IMR-90 (cell line): ENCODE measurements at regions not wholly inside any gene's neighbourhood (a gene's known extent, or its start where the extent isn't known, plus 50 kb on each side); places are given as distances from the start of the nearest gene placed in this dataset.

Experiments used
- ATAC-seq: fragments of 200-7000 bp; cut with Tn5 transposase; 2 replicates; pipeline ENCODE4 v1.9.1; 2020; ENCODE audit warnings: low read depth, mild to moderate bottlenecking, moderate library complexity
- BruUV-seq: library from RNA; stranded (reverse); fragments of 400-500 nt; replicated peaks from 2 replicates; lab custom pipeline; 2021; lab: Mats Ljungman, UMichigan
- CTCF ChIA-PET: fragments of 300-600 bp; formaldehyde crosslinking; extraction: SDS; loops from one replicate; lab custom pipeline; 2021; ENCODE audit warnings: antibody characterized with exemption; lab: Yijun Ruan, JAX
- POLR2A ChIA-PET: fragments of 300-600 bp; sonication (Branson Sonifier 250); formaldehyde crosslinking; loops from one replicate; lab custom pipeline; 2022; ENCODE audit warnings: antibody characterized with exemption; ENCODE audit not compliant: unreplicated experiment; lab: Charles Lee
- DNase-seq: peaks from one replicate; pipeline ENCODE4 v3.0.0; 2013
- H2AFZ ChIP-seq: replicated peaks from 2 replicates; pipeline ENCODE3; 2013; ENCODE audit warnings: low read length, mild to moderate bottlenecking; ENCODE audit not compliant: poor library complexity
- H2AK5ac ChIP-seq: 2 replicates; pipeline ENCODE4 v1.6.1; 2013; ENCODE audit warnings: low read depth, low read length, inconsistent platforms
- H2AK9ac ChIP-seq: replicated peaks from 2 replicates; pipeline ENCODE3; 2013; ENCODE audit warnings: mild to moderate bottlenecking, low read depth, low read length, moderate library complexity; ENCODE audit not compliant: poor library complexity
- H2BK120ac ChIP-seq: 2 replicates; pipeline ENCODE4 v1.6.1; 2013; ENCODE audit warnings: low read depth, low read length, inconsistent platforms
- H2BK15ac ChIP-seq: 3 replicates; pipeline ENCODE4 v1.6.1; 2013; ENCODE audit warnings: low read depth, low read length, inconsistent platforms
- H2BK20ac ChIP-seq: 2 replicates; pipeline ENCODE4 v1.6.1; 2013; ENCODE audit warnings: low read depth, mild to moderate bottlenecking, inconsistent platforms, low read length, moderate library complexity
- H2BK5ac ChIP-seq: 2 replicates; pipeline ENCODE4 v1.6.1; 2013; ENCODE audit warnings: mild to moderate bottlenecking, low read depth, low read length, inconsistent platforms; ENCODE audit not compliant: poor library complexity, severe bottlenecking
- H3K14ac ChIP-seq: replicated peaks from 2 replicates; pipeline ENCODE4 v1.6.1; 2013; ENCODE audit warnings: low read depth, low read length, inconsistent platforms
- H3K18ac ChIP-seq: 2 replicates; pipeline ENCODE4 v1.6.1; 2013; ENCODE audit warnings: low read depth, low read length, control low read depth
- H3K23ac ChIP-seq: 2 replicates; pipeline ENCODE4 v1.6.1; 2013; ENCODE audit warnings: low read depth, low read length, inconsistent platforms
- H3K27ac ChIP-seq: 2 replicates; pipeline ENCODE4 v1.5.1; 2013; ENCODE audit warnings: mild to moderate bottlenecking, control low read depth, low read length; ENCODE audit not compliant: insufficient read depth
- H3K27me3 ChIP-seq: 2 replicates; pipeline ENCODE4 v1.6.1; 2013; ENCODE audit warnings: low read length; ENCODE audit not compliant: control insufficient read depth, insufficient read depth
- H3K36me3 ChIP-seq: 2 replicates; pipeline ENCODE4 v1.6.1; 2013; ENCODE audit warnings: low read length, mixed read lengths; ENCODE audit not compliant: control insufficient read depth, insufficient read depth
- H3K4ac ChIP-seq: 2 replicates; pipeline ENCODE4 v1.6.1; 2013; ENCODE audit warnings: low read depth, low read length, inconsistent platforms
- H3K4me1 ChIP-seq: 2 replicates; pipeline ENCODE4 v1.6.1; 2013; ENCODE audit warnings: low read length, mixed read lengths; ENCODE audit not compliant: control insufficient read depth, insufficient read depth
- H3K4me2 ChIP-seq: 2 replicates; pipeline ENCODE4 v1.6.1; 2013; ENCODE audit warnings: low read depth, mild to moderate bottlenecking, control low read depth, low read length, moderate library complexity
- H3K4me3 ChIP-seq: 2 replicates; pipeline ENCODE4 v1.5.1; 2013; ENCODE audit warnings: low read depth, mild to moderate bottlenecking, control low read depth, low read length, moderate library complexity; ENCODE audit not compliant: insufficient read depth
- H3K56ac ChIP-seq: 2 replicates; pipeline ENCODE4 v1.6.1; 2013; ENCODE audit warnings: low read length, inconsistent platforms; ENCODE audit not compliant: insufficient read depth; ENCODE audit errors: extremely low read depth
- H3K79me1 ChIP-seq, 2 experiments: 2 replicates each; pipeline ENCODE4 v1.6.1; 2013; ENCODE audit warnings: low read length in 2 of 2, inconsistent platforms in 1 of 2, low read depth in 1 of 2
- H3K9ac ChIP-seq: 2 replicates; pipeline ENCODE4 v1.6.1; 2013; ENCODE audit warnings: low read depth, low read length, control low read depth
- H3K9me1 ChIP-seq: 2 replicates; pipeline ENCODE4 v1.6.1; 2013; ENCODE audit warnings: low read length, inconsistent platforms; ENCODE audit not compliant: insufficient read depth
- H3K9me3 ChIP-seq: 2 replicates; pipeline ENCODE4 v1.6.1; 2013; ENCODE audit warnings: low read length; ENCODE audit not compliant: control insufficient read depth, insufficient read depth
- H4K20me1 ChIP-seq: 2 replicates; pipeline ENCODE4 v1.6.1; 2013; ENCODE audit warnings: low read length, inconsistent platforms; ENCODE audit not compliant: insufficient read depth
- H4K5ac ChIP-seq: 2 replicates; pipeline ENCODE4 v1.6.1; 2013; ENCODE audit warnings: mild to moderate bottlenecking, low read depth, low read length, control low read depth
- H4K8ac ChIP-seq, 2 experiments: 2 replicates each; pipeline ENCODE4 v1.6.1; 2013; ENCODE audit warnings: low read depth in 2 of 2, low read length in 2 of 2, control low read depth in 1 of 2, inconsistent platforms in 1 of 2
- H4K91ac ChIP-seq: 2 replicates; pipeline ENCODE4 v1.6.1; 2013; ENCODE audit warnings: low read depth, low read length, inconsistent platforms; ENCODE audit not compliant: insufficient read depth
- CEBPB ChIP-seq: IDR thresholded peaks from 2 replicates; pipeline ENCODE4 v1.6.1; 2012; ENCODE audit warnings: low read depth, low read length, improper control_type of control experiment
- RAD21 ChIP-seq: IDR thresholded peaks from 2 replicates; pipeline ENCODE4 v1.6.1; 2012; ENCODE audit warnings: low read length, improper control_type of control experiment
- whole genome bisulfite sequencing, 2 experiments: methylation state at CpG; one replicate each; pipeline versions ENCODE4 v1.1.5 to v1.1.7; 2013; ENCODE audit warnings: missing lambda C conversion rate in 2 of 2; ENCODE audit not compliant: insufficient read length in 1 of 2; ENCODE audit errors: extremely low coverage in 2 of 2; 5-methylcytosine and 5-hydroxymethylcytosine counted together
- dilution Hi-C: fragments of 300-500 bp; cut with HindIII; formaldehyde crosslinking; loops from one replicate; pipeline ENCODE4 v1.14.3; 2018; ENCODE audit warnings: low sequenced_read_pairs; ENCODE audit not compliant: unreplicated experiment
- in situ Hi-C: fragments of 300-500 bp; cut with MboI; formaldehyde crosslinking; loops from 3 replicates; pipeline ENCODE4 v1.14.3; 2019; ENCODE audit warnings: low sequenced_read_pairs, inconsistent platforms, mixed read lengths
- intact Hi-C: fragments of 100-400 bp; cut with micrococcal nuclease; formaldehyde crosslinking; loops from 2 replicates; pipeline ENCODE4 v1.10.0; 2022

- no TSS peak for BruUV-seq
- Histone ChIP-seq H2BK120ac (no peak overlapping the region), H3K56ac (no peak overlapping the region), H2BK20ac (no peak overlapping the region), H4K5ac (no peak overlapping the region), H2AK9ac (no peak overlapping the region), H3K23ac (no peak overlapping the region), H3K9me3 (no peaks in the 10 kb centered on the region), H3K4me2 (no peak overlapping the region), H3K9me1 (no peaks in the 10 kb centered on the region), H3K14ac (no peak overlapping the region), H3K18ac (no peak overlapping the region), H4K91ac (no peak overlapping the region), H2BK15ac (no peak overlapping the region), H2BK5ac (no peak overlapping the region), H3K27me3 (no peaks in the 10 kb centered on the region), H2AK5ac (no peak overlapping the region), H3K36me3 (no peaks in the 10 kb centered on the region), H3K4me3 (no peak overlapping the region), H3K79me1 (no peaks in the 10 kb centered on the region), H3K9ac (no peak overlapping the region), H2AFZ (no peak overlapping the region), H3K4me1 (no peaks in the 10 kb centered on the region), H4K20me1 (no peaks in the 10 kb centered on the region), H3K4ac (no peak overlapping the region), H3K27ac (no peak overlapping the region), H4K8ac (no peak overlapping the region)
- no peak for ATAC-seq
- dilution Hi-C loops = no loop called here
- intact Hi-C loops = no loop called here
- ChIA-PET CTCF (no interaction called here), POLR2A (no interaction called here)
- no CpG with 5 or more reads among the region's 2 CpGs for WGBS, 2 experiments
- TF ChIP-seq CEBPB = peak; percentile 69
- no peak for TF ChIP-seq RAD21
- no peak for DNase-seq
- in situ Hi-C loops = no loop called here
These were observed 495.0 kb upstream of the SLIT2 start for GRCh38 chr4:19756661-19757060.
